Esophagus muscularis mucosa (tissue), 4 donors: ENCODE measurements at regions not wholly inside any gene's neighbourhood (a gene's known extent, or its start where the extent isn't known, plus 50 kb on each side); places are given as distances from the start of the nearest gene placed in this dataset.
"Not testable (repeated sequence)": the region's sequence is repeated elsewhere in the genome, so short reads cannot be mapped to it uniquely, and the experiment has no call there.

Source experiments
- DNase-seq: peaks from one replicate; pipeline ENCODE4 v3.0.0-alpha.2; 2017; ENCODE audit errors: extremely low spot score
- H3K27ac ChIP-seq, 4 donors: fragments of 200-600 bp; sonication (generic); replicated peaks in 1 of 4; 1 replicate in 3 of 4; 2 replicates in 1 of 4; pipeline ENCODE4 v1.5.1; 2016 to 2019; ENCODE audit warnings: mild to moderate bottlenecking in 1 of 4
- H3K27me3 ChIP-seq, 4 donors: fragments of 200-600 bp; sonication (generic); one replicate each; pipeline versions ENCODE4 v1.5.1 to v1.6.0; 2016 to 2019
- H3K36me3 ChIP-seq, 4 donors: fragments of 200-600 bp; sonication (generic); one replicate each; pipeline ENCODE4 v1.5.1; 2016 to 2019
- H3K4me1 ChIP-seq, 4 donors: fragments of 200-600 bp; sonication (generic); one replicate each; pipeline ENCODE4 v1.5.1; 2016 to 2019
- H3K4me3 ChIP-seq, 4 donors: fragments of 200-600 bp; sonication (generic); 1 replicate in 2 of 4; 2 replicates in 2 of 4; pipeline ENCODE4 v1.5.1; 2016 to 2019; ENCODE audit warnings: mild to moderate bottlenecking in 4 of 4, moderate library complexity in 1 of 4
- H3K9me3 ChIP-seq, 4 donors: fragments of 200-600 bp; sonication (generic); 1 replicate in 3 of 4; 2 replicates in 1 of 4; pipeline ENCODE4 v1.5.1; 2016 to 2019
- WGBS: methylation state at CpG from one replicate; pipeline ENCODE4 v1.1.5; 2018; 5-methylcytosine and 5-hydroxymethylcytosine counted together
- intact Hi-C: fragments of 100-400 bp; cut with DNase I; formaldehyde crosslinking; loops from one replicate; pipeline ENCODE4 v1.15.1; 2023

DNA sequence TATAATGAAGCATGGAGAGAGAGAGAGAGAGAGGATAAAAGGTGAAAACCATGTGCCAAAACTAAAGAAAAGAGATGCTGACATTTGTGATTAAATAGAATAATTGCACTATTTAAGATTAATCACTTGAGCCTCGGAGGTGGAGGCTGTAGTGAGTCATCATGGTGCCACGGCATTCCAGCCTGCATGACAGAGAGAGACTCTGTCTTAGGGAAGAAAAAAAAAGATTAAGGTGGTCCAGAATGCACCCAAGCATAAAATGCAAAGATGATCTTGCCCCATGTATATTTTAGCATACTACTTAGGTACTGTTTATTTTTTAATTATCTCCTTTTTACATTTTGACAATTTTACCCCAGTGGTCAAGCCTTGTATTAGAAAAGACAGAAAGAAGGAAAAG, 742.5 kb downstream of the SPATA31A1 start:
- H3K4me1 ChIP-seq, DNase-seq, H3K9me3 ChIP-seq, H3K27me3 ChIP-seq, H3K4me3 ChIP-seq, H3K36me3 ChIP-seq, H3K27ac ChIP-seq, intact Hi-C loops: not testable (repeated sequence)
- WGBS, result 40% methylated on average over 2 of the region's 2 CpGs

GRCh38 chr9:40106003-40106782, 750.7 kb downstream of the SPATA31A1 start:
- H3K27me3 ChIP-seq, H3K36me3 ChIP-seq, H3K9me3 ChIP-seq, H3K4me1 ChIP-seq, intact Hi-C loops: not testable (repeated sequence)
- peak overlapping the region in 3 of 4 donors; percentile 65 to 81 (median 66) for H3K27ac ChIP-seq
- DNase-seq, result peak; percentile 4
- H3K4me3 ChIP-seq, result peak overlapping the region in 3 of 4 donors; percentile 51 to 64 (median 63)
- WGBS, result 0% methylated on average over 17 of the region's 71 CpGs

- H3K27me3 ChIP-seq, DNase-seq, intact Hi-C loops, H3K36me3 ChIP-seq, H3K9me3 ChIP-seq, H3K4me1 ChIP-seq: not testable (repeated sequence)
- Histone ChIP-seq H3K27ac (peak overlapping the region in 2 of 4 donors; percentile 66 to 81), H3K4me3 (peak overlapping the region in 3 of 4 donors; percentile 51 to 64 (median 63))
- WGBS, result no CpG with 5 or more reads among the region's 33 CpGs
Observed at GRCh38 chr9:40106783-40107248, 751.3 kb downstream of the SPATA31A1 start.

DNA sequence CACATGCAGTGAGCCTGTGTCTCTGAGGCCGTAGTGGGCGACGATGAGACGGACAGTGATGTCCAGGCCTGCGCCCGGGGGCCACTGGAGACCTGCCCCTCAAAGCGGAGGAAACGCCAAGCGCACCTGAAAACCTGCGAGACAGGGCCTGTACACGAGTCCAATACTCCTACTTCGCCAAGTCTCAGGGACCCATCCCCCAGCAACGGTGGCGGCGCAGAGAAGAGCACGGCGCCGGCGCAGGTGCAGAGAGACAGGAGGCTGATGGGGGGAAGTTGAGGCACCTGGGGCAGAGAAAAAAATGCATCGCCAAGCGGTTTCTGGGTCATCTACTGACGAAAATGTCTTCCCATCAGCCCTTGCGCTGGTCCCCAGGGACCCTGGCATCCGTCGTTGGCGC, 751.8 kb downstream of the SPATA31A1 start:
- H3K4me1 ChIP-seq, DNase-seq, H3K27ac ChIP-seq, H3K9me3 ChIP-seq, intact Hi-C loops, H3K27me3 ChIP-seq, H3K36me3 ChIP-seq: not testable (repeated sequence)
- WGBS, result no CpG with 5 or more reads among the region's 26 CpGs
- peak overlapping the region in 2 of 4 donors; percentile 51 to 63 for H3K4me3 ChIP-seq

DNA sequence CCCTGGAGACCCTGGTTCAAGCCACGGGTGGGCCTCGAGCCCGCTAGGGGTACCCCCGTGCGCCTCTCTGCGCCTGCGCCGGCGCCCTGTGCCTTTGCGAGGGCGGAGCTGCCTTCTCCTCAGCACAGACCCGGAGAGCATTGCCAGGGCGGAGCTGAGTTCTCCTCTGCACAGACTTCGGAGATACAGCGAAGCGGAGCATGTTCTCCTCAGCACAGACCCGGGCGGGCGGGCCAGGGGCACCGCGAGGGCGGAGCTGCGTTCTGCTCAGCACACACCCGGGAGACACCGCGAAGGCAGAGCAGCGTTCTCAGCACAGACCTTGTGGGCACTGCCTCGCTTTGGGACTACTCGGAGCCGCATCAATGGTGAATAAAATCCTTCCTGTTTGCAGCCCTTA, 753.0 kb downstream of the SPATA31A1 start:
- H3K9me3 ChIP-seq, H3K4me3 ChIP-seq, intact Hi-C loops, H3K36me3 ChIP-seq, H3K27me3 ChIP-seq, H3K27ac ChIP-seq, H3K4me1 ChIP-seq, DNase-seq: not testable (repeated sequence)
- WGBS, result no CpG with 5 or more reads among the region's 30 CpGs

DNA sequence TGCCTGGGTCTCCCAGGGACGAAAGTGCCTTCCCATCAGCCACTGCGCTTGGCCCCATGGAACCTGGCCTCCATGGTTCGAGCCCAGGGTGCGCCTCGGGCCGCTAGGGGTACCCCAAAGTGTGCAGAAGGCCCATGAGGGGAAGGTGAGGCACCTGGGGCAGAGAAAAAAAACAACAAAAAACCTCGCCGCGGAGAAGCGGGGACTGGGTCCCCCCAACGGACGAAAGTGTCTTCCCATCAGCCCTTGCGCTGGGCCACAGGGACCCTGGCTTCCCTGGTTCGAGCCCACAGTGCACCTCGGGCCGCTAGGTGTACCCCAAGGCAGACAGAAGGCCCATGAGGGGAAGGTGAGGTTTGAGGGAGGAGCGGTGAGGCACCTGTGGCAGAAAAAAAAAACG, 755.3 kb downstream of the SPATA31A1 start:
- H3K27me3 ChIP-seq, H3K9me3 ChIP-seq, DNase-seq, H3K4me1 ChIP-seq, H3K36me3 ChIP-seq, H3K27ac ChIP-seq, H3K4me3 ChIP-seq, intact Hi-C loops: not testable (repeated sequence)
- 32% methylated on average over 5 of the region's 18 CpGs for WGBS

DNA sequence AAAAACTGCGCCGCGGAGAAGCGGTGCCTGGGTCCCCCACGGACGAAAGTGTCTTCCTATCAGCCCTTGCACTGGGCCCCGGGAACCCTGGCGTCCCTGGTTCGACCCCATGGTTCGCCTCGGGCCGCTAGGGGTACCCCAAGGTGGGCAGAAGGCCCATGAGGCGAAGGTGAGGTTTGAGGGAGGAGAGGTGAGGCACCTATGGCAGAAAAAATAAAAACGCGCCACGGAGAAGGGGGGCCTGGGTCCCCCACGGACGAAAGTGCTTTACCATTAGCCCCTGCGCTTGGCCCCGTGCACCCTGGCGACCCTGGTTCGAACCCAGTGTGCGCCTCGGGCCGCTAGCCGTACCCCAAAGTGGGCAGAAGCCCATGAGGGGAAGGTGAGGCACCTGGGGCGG, 756.1 kb downstream of the SPATA31A1 start:
- H3K4me1 ChIP-seq, H3K36me3 ChIP-seq, H3K4me3 ChIP-seq, intact Hi-C loops, H3K9me3 ChIP-seq, H3K27ac ChIP-seq, H3K27me3 ChIP-seq, DNase-seq: not testable (repeated sequence)
- WGBS, result 87% methylated on average over 11 of the region's 27 CpGs

- H3K9me3 ChIP-seq, DNase-seq, H3K4me1 ChIP-seq, H3K36me3 ChIP-seq, H3K27me3 ChIP-seq, H3K4me3 ChIP-seq, intact Hi-C loops, H3K27ac ChIP-seq: not testable (repeated sequence)
- no CpG with 5 or more reads among the region's 1 CpG for WGBS
Observed at GRCh38 chr9:40130598-40130997, 775.1 kb downstream of the SPATA31A1 start.

DNA sequence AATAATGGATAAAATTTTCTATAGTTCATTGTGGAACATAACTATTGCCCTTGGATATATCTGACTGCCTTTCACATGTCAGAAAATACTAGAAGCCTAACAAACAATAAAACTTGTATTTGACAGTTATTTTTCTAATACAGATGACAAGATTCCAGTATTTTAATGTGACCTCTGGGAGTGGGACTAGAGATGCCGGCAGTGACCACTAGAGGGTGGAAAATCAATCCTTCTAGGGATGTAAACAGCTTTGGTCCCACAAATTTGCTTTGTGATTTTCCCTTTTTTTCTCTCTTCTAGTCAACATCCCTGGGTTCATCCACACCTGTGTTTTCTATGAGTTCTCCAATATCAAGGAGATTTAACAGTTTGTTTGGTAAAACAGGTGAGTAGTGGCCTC, 813.7 kb downstream of the SPATA31A1 start:
- intact Hi-C loops, H3K9me3 ChIP-seq: not testable (repeated sequence)
- no CpG with 5 or more reads among the region's 1 CpG for WGBS

GRCh38 chr9:40173316-40173715, 817.8 kb downstream of the SPATA31A1 start:
- H3K9me3 ChIP-seq, intact Hi-C loops, DNase-seq, H3K27ac ChIP-seq, H3K36me3 ChIP-seq, H3K27me3 ChIP-seq, H3K4me3 ChIP-seq, H3K4me1 ChIP-seq: not testable (repeated sequence)
- no CpG with 5 or more reads among the region's 4 CpGs for WGBS

More for the DNA sequence above, 813.7 kb downstream of the SPATA31A1 start:
- H3K27me3 ChIP-seq, H3K4me3 ChIP-seq, H3K27ac ChIP-seq, H3K4me1 ChIP-seq, DNase-seq, H3K36me3 ChIP-seq: not testable (repeated sequence)

DNA sequence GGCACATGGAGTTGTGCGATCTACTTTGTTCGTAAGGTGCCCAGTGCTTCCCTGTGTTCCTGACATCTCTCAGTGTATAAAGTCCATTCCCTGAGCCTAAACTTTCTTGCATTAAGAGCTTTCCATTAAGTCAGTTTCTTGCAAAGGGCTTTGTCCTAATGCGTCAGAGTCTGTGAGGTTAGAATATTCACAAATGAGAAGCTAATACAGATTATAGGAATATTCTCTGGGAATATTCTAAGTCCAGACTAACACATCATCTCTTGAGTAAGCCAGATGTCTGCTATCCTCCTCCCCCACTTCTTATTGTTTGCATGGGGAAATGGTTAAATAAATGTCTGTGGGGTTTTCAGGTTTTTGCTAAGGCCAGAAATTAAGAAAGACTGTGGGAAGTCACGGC, 818.6 kb downstream of the SPATA31A1 start:
- H3K4me3 ChIP-seq, H3K9me3 ChIP-seq, H3K27me3 ChIP-seq, intact Hi-C loops, H3K27ac ChIP-seq, DNase-seq, H3K36me3 ChIP-seq, H3K4me1 ChIP-seq: not testable (repeated sequence)
- 100% methylated on average over 1 of the region's 4 CpGs for WGBS

DNA sequence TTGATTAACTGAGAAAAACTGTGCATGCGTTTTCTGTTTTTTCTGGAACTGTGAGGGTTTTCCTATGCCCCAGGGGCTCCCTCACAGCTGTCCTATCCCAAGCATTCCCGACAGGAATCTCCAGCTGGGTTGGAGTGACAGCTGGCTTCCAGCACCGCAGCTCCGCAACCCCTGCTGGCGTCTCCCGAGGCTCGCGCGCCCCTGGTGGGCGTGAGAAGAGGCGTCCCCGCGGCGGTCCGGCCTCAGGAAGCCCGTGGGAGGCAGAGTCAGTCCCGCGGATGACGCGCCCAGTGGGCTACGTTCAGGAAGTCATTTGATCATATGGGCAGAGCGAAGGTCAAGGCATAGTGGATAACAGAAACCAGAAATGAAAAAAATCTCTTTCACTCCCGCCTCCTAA, 821.9 kb downstream of the SPATA31A1 start:
- H3K27me3 ChIP-seq, H3K4me1 ChIP-seq, H3K4me3 ChIP-seq, H3K9me3 ChIP-seq, H3K27ac ChIP-seq, intact Hi-C loops, DNase-seq, H3K36me3 ChIP-seq: not testable (repeated sequence)
- 31% methylated on average over 5 of the region's 23 CpGs for WGBS

GRCh38 chr9:40191403-40191802, 835.9 kb downstream of the SPATA31A1 start:
- DNase-seq, H3K27ac ChIP-seq, H3K27me3 ChIP-seq, H3K4me3 ChIP-seq, H3K4me1 ChIP-seq, intact Hi-C loops, H3K36me3 ChIP-seq, H3K9me3 ChIP-seq: not testable (repeated sequence)
- WGBS, result no CpG with 5 or more reads among the region's 5 CpGs
